Stomach (tissue), 8 donors: ENCODE measurements at regions not wholly inside any gene's neighbourhood (a gene's known extent, or its start where the extent isn't known, plus 50 kb on each side); places are given as distances from the start of the nearest gene placed in this dataset.

ENCODE experiments used
- DNase-seq, 2 donors: peaks; one replicate each; pipeline versions ENCODE4 v3.0.0 to v3.0.0-alpha.2; 2013 to 2019
- H3K27ac ChIP-seq, 5 donors: fragments of 200-600 bp in 4 of 5; sonication (generic) in 4 of 5; one replicate each; pipeline ENCODE4 v1.5.1; 2013 to 2019; ENCODE audit warnings: mild to moderate bottlenecking in 1 of 5, moderate library complexity in 1 of 5
- H3K27me3 ChIP-seq, 3 donors: fragments of 200-600 bp; sonication (generic); one replicate each; pipeline ENCODE4 v1.5.1; 2017 to 2019; ENCODE audit warnings: mixed run types in 1 of 3
- H3K36me3 ChIP-seq, 4 donors: fragments of 200-600 bp; sonication (generic); 1 replicate in 3 of 4; 2 replicates in 1 of 4; pipeline ENCODE4 v1.5.1; 2016 to 2019
- H3K4me1 ChIP-seq, 4 donors: fragments of 200-600 bp; sonication (generic); one replicate each; pipeline ENCODE4 v1.5.1; 2016 to 2019
- H3K4me3 ChIP-seq, 4 donors: fragments of 200-600 bp; sonication (generic) in 3 of 4; one replicate each; pipeline ENCODE4 v1.5.1; 2016 to 2019; ENCODE audit warnings: mild to moderate bottlenecking in 1 of 4
- H3K9me3 ChIP-seq, 4 donors: fragments of 200-600 bp; sonication (generic); one replicate each; pipeline ENCODE4 v1.5.1; 2016 to 2019
- EP300 ChIP-seq: sonication (generic); formaldehyde crosslinking; IDR thresholded peaks from one replicate; pipeline ENCODE4 v1.6.1; 2017; ENCODE audit warnings: antibody characterized with exemption
- POLR2A ChIP-seq, 4 donors: fragments of 450-650 bp; IDR thresholded peaks; one replicate each; pipeline ENCODE4 v1.6.1; 2016; ENCODE audit warnings: antibody characterized with exemption in 4 of 4, control low read depth in 2 of 4, mild to moderate bottlenecking in 1 of 4, moderate library complexity in 1 of 4
- POLR2AphosphoS5 ChIP-seq, 3 donors: sonication (generic); formaldehyde crosslinking; IDR thresholded peaks; one replicate each; pipeline ENCODE4 v1.6.1; 2016; ENCODE audit warnings: antibody characterized with exemption in 3 of 3
- WGBS, 5 donors: extraction: QIAGEN DNeasy Blood & Tissue Kit in 3 of 5; methylation state at CpG; one replicate each; pipeline versions ENCODE4 v1.1.5 to v1.1.7; 2013 to 2018; 5-methylcytosine and 5-hydroxymethylcytosine counted together
- intact Hi-C: fragments of 100-400 bp; cut with DNase I; formaldehyde crosslinking; loops from one replicate; pipeline ENCODE4 v1.15.1; 2023; ENCODE audit warnings: low total_unique reads
- TF ChIP-seq, protein P1 (sequence below), 7 experiments: fragments of 450-650 bp in 4 of 7; fragments of 200-600 bp in 3 of 7; sonication (generic) in 3 of 7; IDR thresholded peaks; one replicate each; pipeline ENCODE4 v1.5.1; 2016 to 2019; ENCODE audit warnings: antibody characterized with exemption in 7 of 7, control low read depth in 2 of 7, mild to moderate bottlenecking in 1 of 7
- donor health status: healthy with polysubstance abuse.
- donor health status: Bipolar disorder and iron deficiency.
- donor health status: healthy.

GRCh38 chr9:92232190-92232589 is 61.3 kb downstream of the IARS1 start:
- Histone ChIP-seq H3K27ac (no peak overlapping the region), H3K36me3 (peaks cover 13 to 90% (median 81%) of the 10 kb centered on the region in 4 donors), H3K4me1 (no peaks in the 10 kb centered on the region), H3K4me3 (no peak overlapping the region), H3K27me3 (no peaks in the 10 kb centered on the region), H3K9me3 (no peaks in the 10 kb centered on the region)
- intact Hi-C loops, result no loop called here
- 83 to 90% (median 87%) methylated on average over 1 of the region's 1 CpG for WGBS, 5 donors
- no peak for DNase-seq
- no peak for TF ChIP-seq POLR2AphosphoS5 (IDR thresholded peaks at IDR 0.05)

DNA sequence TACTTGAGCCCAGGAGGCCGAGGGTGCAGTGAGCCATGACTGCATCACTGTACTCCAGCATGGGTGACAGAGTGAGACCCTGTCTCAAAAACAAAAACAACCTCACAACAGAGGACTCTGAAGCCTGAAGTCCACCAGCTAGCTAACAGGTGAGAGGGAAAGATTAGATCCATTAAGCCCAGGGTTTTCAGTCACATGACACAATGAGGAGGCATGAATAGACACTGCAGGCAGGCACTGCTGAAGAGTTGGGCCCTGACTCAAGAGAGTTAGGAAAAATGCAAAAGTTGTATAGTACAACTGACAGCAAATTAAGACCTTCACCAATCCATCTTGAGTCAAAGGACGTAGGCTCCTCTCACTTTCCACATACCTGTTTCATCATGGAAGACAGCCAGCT is 64.9 kb downstream of the IARS1 start:
- intact Hi-C loops, result no loop called here
- Histone ChIP-seq H3K4me1 (no peaks in the 10 kb centered on the region), H3K27me3 (no peaks in the 10 kb centered on the region), H3K27ac (no peak overlapping the region), H3K9me3 (no peaks in the 10 kb centered on the region), H3K36me3 (peaks cover 18 to 86% (median 77%) of the 10 kb centered on the region in 4 donors), H3K4me3 (no peak overlapping the region)
- 90 to 96% (median 92%) methylated on average over 2 of the region's 2 CpGs for WGBS, 5 donors
- DNase-seq, result no peak
- TF ChIP-seq, protein P1, sequence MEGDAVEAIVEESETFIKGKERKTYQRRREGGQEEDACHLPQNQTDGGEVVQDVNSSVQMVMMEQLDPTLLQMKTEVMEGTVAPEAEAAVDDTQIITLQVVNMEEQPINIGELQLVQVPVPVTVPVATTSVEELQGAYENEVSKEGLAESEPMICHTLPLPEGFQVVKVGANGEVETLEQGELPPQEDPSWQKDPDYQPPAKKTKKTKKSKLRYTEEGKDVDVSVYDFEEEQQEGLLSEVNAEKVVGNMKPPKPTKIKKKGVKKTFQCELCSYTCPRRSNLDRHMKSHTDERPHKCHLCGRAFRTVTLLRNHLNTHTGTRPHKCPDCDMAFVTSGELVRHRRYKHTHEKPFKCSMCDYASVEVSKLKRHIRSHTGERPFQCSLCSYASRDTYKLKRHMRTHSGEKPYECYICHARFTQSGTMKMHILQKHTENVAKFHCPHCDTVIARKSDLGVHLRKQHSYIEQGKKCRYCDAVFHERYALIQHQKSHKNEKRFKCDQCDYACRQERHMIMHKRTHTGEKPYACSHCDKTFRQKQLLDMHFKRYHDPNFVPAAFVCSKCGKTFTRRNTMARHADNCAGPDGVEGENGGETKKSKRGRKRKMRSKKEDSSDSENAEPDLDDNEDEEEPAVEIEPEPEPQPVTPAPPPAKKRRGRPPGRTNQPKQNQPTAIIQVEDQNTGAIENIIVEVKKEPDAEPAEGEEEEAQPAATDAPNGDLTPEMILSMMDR (IDR thresholded peaks at IDR 0.05), result no peak
- TF ChIP-seq POLR2A (IDR thresholded peaks at IDR 0.05) (no peak), POLR2AphosphoS5 (IDR thresholded peaks at IDR 0.05) (no peak), EP300 (no peak)

DNA sequence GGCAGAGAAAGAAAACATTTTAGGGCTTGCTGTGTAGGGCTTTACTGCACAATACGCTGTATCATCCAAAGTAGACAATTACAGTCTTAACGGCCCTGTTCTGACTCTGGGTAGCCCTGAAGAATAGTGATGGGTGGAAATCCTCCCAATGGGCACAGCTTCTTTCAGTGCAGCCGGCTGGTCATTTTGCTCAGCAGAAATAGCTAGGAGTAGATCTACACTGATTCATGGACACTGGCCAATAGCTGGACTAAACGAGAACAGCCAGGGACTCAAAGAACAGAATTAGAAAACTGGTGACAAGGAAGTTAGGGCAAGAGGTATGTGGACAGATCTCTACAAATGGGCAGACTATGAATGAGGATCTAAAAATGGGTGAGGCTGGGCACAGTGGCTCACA is 69.3 kb downstream of the IARS1 start:
- Histone ChIP-seq H3K27me3 (no peaks in the 10 kb centered on the region), H3K27ac (no peak overlapping the region), H3K36me3 (peaks cover 46 to 87% (median 85%) of the 10 kb centered on the region in 4 donors), H3K4me1 (no peaks in the 10 kb centered on the region), H3K4me3 (no peak overlapping the region), H3K9me3 (no peaks in the 10 kb centered on the region)
- intact Hi-C loops, result no loop called here
- 73 to 87% (median 81%) methylated on average over 4 of the region's 4 CpGs for WGBS, 5 donors
- no peak for DNase-seq
- TF ChIP-seq, protein P1 (IDR thresholded peaks at IDR 0.05), result no peak
- TF ChIP-seq EP300 (no peak), POLR2AphosphoS5 (IDR thresholded peaks at IDR 0.05) (no peak), POLR2A (IDR thresholded peaks at IDR 0.05) (no peak)

- no peaks in the 10 kb centered on the region for H3K27me3 ChIP-seq
- H3K9me3 ChIP-seq, result no peaks in the 10 kb centered on the region
- H3K27ac ChIP-seq, result no peak overlapping the region
- no peaks in the 10 kb centered on the region for H3K4me1 ChIP-seq
- intact Hi-C loops, result no loop called here
- no peak overlapping the region for H3K4me3 ChIP-seq
- 79 to 93% (median 83%) methylated on average over 2 of the region's 2 CpGs for WGBS, 5 donors
- TF ChIP-seq EP300 (no peak), POLR2A (IDR thresholded peaks at IDR 0.05) (no peak), POLR2AphosphoS5 (IDR thresholded peaks at IDR 0.05) (no peak)
- TF ChIP-seq, protein P1 (IDR thresholded peaks at IDR 0.05), result no peak
- peaks cover 44 to 84% (median 82%) of the 10 kb centered on the region in 4 donors for H3K36me3 ChIP-seq
- no peak for DNase-seq
Measured at GRCh38 chr9:92223758-92224157, 69.7 kb downstream of the IARS1 start.

DNA sequence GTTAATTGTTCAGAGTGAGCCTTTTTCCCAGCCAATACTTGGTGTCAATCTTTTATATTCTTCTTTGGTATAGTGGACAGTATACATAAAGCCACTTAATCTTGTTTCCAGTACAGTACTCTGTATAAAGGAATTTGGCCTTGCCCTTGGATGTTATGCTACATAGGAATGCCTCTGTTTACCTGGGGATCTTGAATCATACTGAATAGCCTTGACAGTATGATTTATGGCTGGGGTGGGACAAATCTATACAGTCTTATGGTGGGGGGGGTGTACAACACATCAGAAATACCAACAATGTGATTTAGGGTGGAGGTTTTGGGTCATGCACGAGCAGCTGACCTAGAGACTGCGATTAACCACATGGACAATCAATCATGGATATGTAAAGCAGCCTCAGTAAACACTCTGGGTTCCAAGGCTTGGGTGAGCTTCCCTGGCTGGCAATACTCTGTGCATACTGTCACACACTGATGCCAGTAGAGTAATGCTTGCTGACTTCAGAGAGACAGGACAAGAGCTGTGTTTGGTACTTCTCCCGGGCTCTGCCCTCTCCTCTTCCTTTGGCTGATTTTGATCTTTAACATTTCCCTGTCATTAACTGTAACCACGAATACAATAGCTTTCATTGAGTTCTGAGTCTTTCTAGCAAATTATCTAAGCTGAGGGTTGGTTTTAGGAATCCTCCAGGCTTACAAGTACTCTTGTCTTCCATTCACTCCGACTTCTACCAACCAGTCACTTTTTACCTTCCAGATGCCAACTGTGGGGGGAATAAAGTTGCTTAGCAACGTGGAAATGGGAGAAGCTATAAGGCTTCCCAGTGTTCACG is 84.6 kb downstream of the IARS1 start:
- H3K4me1 ChIP-seq, result no peaks in the 10 kb centered on the region
- WGBS, 5 donors, result 79 to 89% (median 83%) methylated on average over 7 of the region's 7 CpGs
- H3K36me3 ChIP-seq, result peaks cover 30 to 65% (median 62%) of the 10 kb centered on the region in 4 donors
- H3K27me3 ChIP-seq, result no peaks in the 10 kb centered on the region
- no peak for DNase-seq
- TF ChIP-seq, protein P1 (IDR thresholded peaks at IDR 0.05), result no peak
- no peak for TF ChIP-seq POLR2A (IDR thresholded peaks at IDR 0.05)
- TF ChIP-seq EP300, result no peak
- H3K27ac ChIP-seq, result no peak overlapping the region
- no peak overlapping the region for H3K4me3 ChIP-seq
- H3K9me3 ChIP-seq, result no peaks in the 10 kb centered on the region
- intact Hi-C loops, result no loop called here
